GM12878 (cell line): ENCODE measurements at regions not wholly inside any gene's neighbourhood (a gene's known extent, or its start where the extent isn't known, plus 50 kb on each side); places are given as distances from the start of the nearest gene placed in this dataset.

ENCODE experiments used
- ATAC-seq: fragments of 200-7000 bp; cut with Tn5 transposase; 3 replicates; pipeline ENCODE4 v1.9.1; 2020; ENCODE audit warnings: mild to moderate bottlenecking, moderate library complexity
- BruUV-seq: library from RNA; stranded (reverse); fragments of 400-500 nt; replicated peaks from 2 replicates; lab custom pipeline; 2021; lab: Mats Ljungman, UMichigan
- CTCF ChIA-PET: fragments of 300-600 bp; sonication (Branson Sonifier 250); formaldehyde crosslinking; extraction: SDS; loops from one replicate; lab custom pipeline; 2021; ENCODE audit warnings: inconsistent platforms; lab: Yijun Ruan, JAX
- POLR2A ChIA-PET: fragments of 350-600 bp; formaldehyde crosslinking; extraction: SDS; loops from one replicate; lab custom pipeline; 2021; ENCODE audit warnings: inconsistent platforms; lab: Charles Lee
- RAD21 ChIA-PET: fragments of 300-600 bp; sonication (Branson Sonifier 250); formaldehyde crosslinking; loops from one replicate; lab custom pipeline; 2023; ENCODE audit warnings: antibody characterized with exemption; ENCODE audit not compliant: unreplicated experiment; lab: Charles Lee
- SMC1A ChIA-PET: fragments of 300-600 bp; sonication (Branson Sonifier 250); formaldehyde crosslinking; loops from one replicate; lab custom pipeline; 2023; ENCODE audit not compliant: unreplicated experiment, uncharacterized antibody; lab: Charles Lee
- DNase-seq: peaks from one replicate; pipeline ENCODE4 v3.0.0-alpha.2; 2011; ENCODE audit warnings: low read depth, low spot score
- FAIRE-seq: peaks from 3 replicates; lab custom pipeline; 2011; peaks lifted over from hg19 to GRCh38; lab: Jason Lieb, UNC
- H2AFZ ChIP-seq: 2 replicates; pipeline ENCODE4 v1.6.0; 2011; ENCODE audit warnings: low read depth, low read length, control low read depth; ENCODE audit not compliant: control insufficient read depth
- H3K27ac ChIP-seq: 2 replicates; pipeline ENCODE4 v1.5.1; 2011; ENCODE audit warnings: control low read depth; ENCODE audit not compliant: control insufficient read depth, insufficient read depth
- H3K27me3 ChIP-seq, 2 experiments: replicated peaks in 1 of 2; 2 replicates each; pipeline versions ENCODE4 v1.6.0 to v1.6.1; 2011; ENCODE audit warnings: low read length in 1 of 2; ENCODE audit not compliant: control insufficient read depth in 2 of 2, insufficient read depth in 2 of 2
- H3K36me3 ChIP-seq, 2 experiments: 2 replicates each; pipeline ENCODE4 v1.5.1; 2011; ENCODE audit warnings: low read length in 1 of 2; ENCODE audit not compliant: control insufficient read depth in 2 of 2, insufficient read depth in 2 of 2
- H3K4me1 ChIP-seq: 2 replicates; pipeline ENCODE4 v1.6.1; 2011; ENCODE audit warnings: mild to moderate bottlenecking, low read length, moderate library complexity, mixed read lengths; ENCODE audit not compliant: control insufficient read depth, insufficient read depth
- H3K4me2 ChIP-seq: 2 replicates; pipeline ENCODE4 v1.6.0; 2011; ENCODE audit warnings: control low read depth; ENCODE audit not compliant: control insufficient read depth, insufficient read depth
- H3K4me3 ChIP-seq: fragments of 200-600 bp; sonication (generic); 2 replicates; pipeline ENCODE4 v1.5.1; 2016
- H3K79me2 ChIP-seq: 2 replicates; pipeline ENCODE4 v1.6.0; 2011; ENCODE audit warnings: low read length; ENCODE audit not compliant: control insufficient read depth, insufficient read depth
- H3K9ac ChIP-seq: 2 replicates; pipeline ENCODE4 v1.8.0; 2011; ENCODE audit warnings: low read length, control low read depth, mixed read lengths; ENCODE audit not compliant: control insufficient read depth, insufficient read depth
- H3K9me3 ChIP-seq: replicated peaks from 3 replicates; pipeline ENCODE4 v1.5.1; 2011; ENCODE audit warnings: mild to moderate bottlenecking, low read length; ENCODE audit not compliant: control insufficient read depth, insufficient read depth
- H4K20me1 ChIP-seq: 2 replicates; pipeline ENCODE4 v1.6.0; 2011; ENCODE audit not compliant: control insufficient read depth, insufficient read depth
- CHD1 ChIP-seq: IDR thresholded peaks from 2 replicates; pipeline ENCODE4 v1.6.1; 2012; ENCODE audit warnings: low read depth, low read length, improper control_type of control experiment
- EGR1 ChIP-seq, 2 experiments: IDR thresholded peaks; 1 replicate in 1 of 2; 2 replicates in 1 of 2; pipeline ENCODE4 v1.6.1; 2011 to 2012; ENCODE audit warnings: low read depth in 2 of 2, low read length in 2 of 2, borderline replicate concordance in 1 of 2, mild to moderate bottlenecking in 1 of 2, moderate library complexity in 1 of 2
- EZH2 ChIP-seq: IDR thresholded peaks from 2 replicates; pipeline ENCODE4 v1.6.1; 2012; ENCODE audit warnings: low read depth, mild to moderate bottlenecking, control low read depth, inconsistent platforms, low read length, borderline replicate concordance; ENCODE audit not compliant: control insufficient read depth
- JUNB ChIP-seq: IDR thresholded peaks from 2 replicates; pipeline ENCODE4 v1.6.1; 2016; ENCODE audit warnings: antibody characterized with exemption, mild to moderate bottlenecking
- JUND ChIP-seq: IDR thresholded peaks from 2 replicates; pipeline ENCODE4 v1.6.1; 2012; ENCODE audit warnings: low read depth, mild to moderate bottlenecking, low read length, improper control_type of control experiment, moderate library complexity
- LARP7 ChIP-seq: fragments of 450-650 bp; IDR thresholded peaks from 2 replicates; pipeline ENCODE4 v1.6.1; 2017; ENCODE audit warnings: mild to moderate bottlenecking
- MTA3 ChIP-seq: IDR thresholded peaks from 2 replicates; pipeline ENCODE4 v1.6.1; 2012; ENCODE audit warnings: low read length, inconsistent platforms, borderline replicate concordance
- PAX8 ChIP-seq: fragments of 450-650 bp; IDR thresholded peaks from 2 replicates; pipeline ENCODE4 v1.6.1; 2017; ENCODE audit warnings: mild to moderate bottlenecking, moderate library complexity
- RB1 ChIP-seq: fragments of 450-650 bp; formaldehyde crosslinking; IDR thresholded peaks from 2 replicates; pipeline ENCODE4 v1.6.1; 2017; ENCODE audit warnings: mild to moderate bottlenecking, borderline replicate concordance
- TARDBP ChIP-seq: IDR thresholded peaks from 2 replicates; pipeline ENCODE4 v1.6.1; 2016; ENCODE audit warnings: borderline replicate concordance
- WGBS: methylation state at CpG from one replicate; pipeline ENCODE4 v1.1.6; 2016; ENCODE audit warnings: low lambda C conversion rate; ENCODE audit not compliant: insufficient replicate concordance, insufficient coverage; ENCODE audit errors: missing lambda C conversion rate; 5-methylcytosine and 5-hydroxymethylcytosine counted together
- in situ Hi-C: fragments of 300-500 bp; cut with MboI; formaldehyde crosslinking; loops from 9 replicates; pipeline ENCODE4 v1.14.3; 2018; ENCODE audit warnings: mixed read lengths
- intact Hi-C: fragments of 100-400 bp; cut with micrococcal nuclease; formaldehyde crosslinking; loops from one replicate; pipeline ENCODE4 v1.14.2; 2022; ENCODE audit not compliant: unreplicated experiment
- TF ChIP-seq, protein P1 (sequence below): IDR thresholded peaks from 2 replicates; pipeline ENCODE4 v1.6.1; 2012; ENCODE audit warnings: low read length, inconsistent platforms

DNA sequence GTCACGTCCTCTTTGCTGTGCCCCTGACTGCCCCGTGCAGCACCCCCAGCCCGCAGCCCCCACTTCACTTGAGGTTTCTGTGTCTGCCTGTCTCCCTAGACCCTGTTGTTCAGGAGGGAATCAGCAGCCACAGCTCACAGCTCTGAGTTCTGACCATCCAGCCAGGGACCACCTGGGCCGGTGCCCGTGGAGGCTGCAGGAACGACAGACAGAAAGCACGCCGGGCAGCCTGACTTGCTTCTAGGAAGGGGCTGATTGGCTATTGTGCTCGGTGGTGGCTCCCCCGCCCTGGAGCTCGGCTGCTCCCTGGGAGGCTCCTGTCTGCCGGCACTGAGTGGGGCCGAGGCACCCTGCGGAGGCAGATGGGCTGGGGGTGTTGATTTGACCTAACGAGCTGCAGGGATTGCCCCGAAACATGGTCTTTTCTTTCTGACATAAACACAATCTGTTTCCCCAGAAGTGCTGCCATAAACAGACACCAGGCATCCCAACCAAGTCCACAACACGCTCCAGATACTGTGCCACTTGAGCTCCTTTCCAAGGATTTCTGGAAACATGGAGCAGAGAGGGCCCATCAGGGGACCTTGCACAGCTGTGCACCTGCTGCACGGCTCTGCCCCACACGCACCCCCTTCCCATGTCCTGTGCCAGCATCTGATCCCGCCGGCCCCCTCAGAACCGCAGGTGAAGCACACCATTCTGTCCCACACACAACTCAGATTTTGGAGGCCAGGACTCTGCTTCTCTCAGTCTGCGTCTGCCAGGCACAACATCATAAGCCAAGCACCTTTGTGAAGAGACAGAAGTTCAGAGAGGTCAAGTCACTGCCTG is 855.9 kb downstream of the TBC1D22A start:
- intact Hi-C loops (no loop called here), in situ Hi-C loops (no loop called here)
- DNase-seq = no peak
- no peak for FAIRE-seq
- BruUV-seq = no TSS peak
- Histone ChIP-seq H2AFZ (no peak overlapping the region), H3K9ac (no peak overlapping the region), H3K79me2 (no peaks in the 10 kb centered on the region), H3K9me3 (no peaks in the 10 kb centered on the region; the same call in 2 of the 3 replicates), H4K20me1 (no peaks in the 10 kb centered on the region), H3K4me3 (no peak overlapping the region), H3K4me2 (no peak overlapping the region), H3K4me1 (no peaks in the 10 kb centered on the region), H3K27ac (no peak overlapping the region)
- ATAC-seq = no peak
- ChIA-PET POLR2A (no interaction called here), CTCF (no interaction called here), SMC1A (no interaction called here)
- 24% methylated on average over 23 of the region's 23 CpGs for WGBS
- TF ChIP-seq JUNB (no peak), LARP7 (no peak), RB1 (no peak), JUND (no peak), PAX8 (no peak), TARDBP (no peak), CHD1 (no peak), MTA3 (no peak), EZH2 (no peak), EGR1 (IDR thresholded peaks at IDR 0.05; ENCODE audit: borderline replicate concordance in 1 of 2, low read depth in 2 of 2, low read length in 2 of 2) (no peak)
- TF ChIP-seq, protein P1, sequence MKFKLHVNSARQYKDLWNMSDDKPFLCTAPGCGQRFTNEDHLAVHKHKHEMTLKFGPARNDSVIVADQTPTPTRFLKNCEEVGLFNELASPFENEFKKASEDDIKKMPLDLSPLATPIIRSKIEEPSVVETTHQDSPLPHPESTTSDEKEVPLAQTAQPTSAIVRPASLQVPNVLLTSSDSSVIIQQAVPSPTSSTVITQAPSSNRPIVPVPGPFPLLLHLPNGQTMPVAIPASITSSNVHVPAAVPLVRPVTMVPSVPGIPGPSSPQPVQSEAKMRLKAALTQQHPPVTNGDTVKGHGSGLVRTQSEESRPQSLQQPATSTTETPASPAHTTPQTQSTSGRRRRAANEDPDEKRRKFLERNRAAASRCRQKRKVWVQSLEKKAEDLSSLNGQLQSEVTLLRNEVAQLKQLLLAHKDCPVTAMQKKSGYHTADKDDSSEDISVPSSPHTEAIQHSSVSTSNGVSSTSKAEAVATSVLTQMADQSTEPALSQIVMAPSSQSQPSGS = no peak
- TF ChIP-seq, all 136 proteins: peak for 0
- RAD21 ChIA-PET = no interaction called here
- H3K36me3 ChIP-seq = no peaks in the 10 kb centered on the region
- H3K27me3 ChIP-seq = no peaks in the 10 kb centered on the region
